H9 (cell line): ENCODE measurements at regions not wholly inside any gene's neighbourhood (a gene's known extent, or its start where the extent isn't known, plus 50 kb on each side); places are given as distances from the start of the nearest gene placed in this dataset.

ENCODE experiments used
- DNase-seq: peaks from one replicate; pipeline ENCODE4 v3.0.0-alpha.2; 2017
- H2AFZ ChIP-seq: one replicate; pipeline ENCODE4 v1.6.1; 2013; ENCODE audit warnings: mild to moderate bottlenecking, low read length, control low read depth, moderate library complexity
- H2AK5ac ChIP-seq: 2 replicates; pipeline ENCODE4 v1.6.1; 2013; ENCODE audit warnings: low read length, control low read depth, mixed read lengths; ENCODE audit not compliant: insufficient read length
- H2BK120ac ChIP-seq: one replicate; pipeline ENCODE4 v1.6.1; 2013; ENCODE audit warnings: low read depth, mild to moderate bottlenecking, low read length, control low read depth, inconsistent platforms; ENCODE audit not compliant: poor library complexity, severe bottlenecking
- H2BK12ac ChIP-seq: 2 replicates; pipeline ENCODE4 v1.6.1; 2013; ENCODE audit warnings: low read length, control low read depth, mixed read lengths, low read depth; ENCODE audit not compliant: insufficient read length
- H2BK15ac ChIP-seq: 2 replicates; pipeline ENCODE4 v1.6.1; 2013; ENCODE audit warnings: low read depth, low read length, control low read depth
- H2BK20ac ChIP-seq: one replicate; pipeline ENCODE4 v1.6.1; 2013; ENCODE audit warnings: low read depth, mild to moderate bottlenecking, low read length, control low read depth, inconsistent platforms; ENCODE audit not compliant: poor library complexity, severe bottlenecking
- H2BK5ac ChIP-seq: 2 replicates; pipeline ENCODE4 v1.6.1; 2013; ENCODE audit warnings: low read length, control low read depth, mixed read lengths; ENCODE audit not compliant: insufficient read length
- H3K14ac ChIP-seq: 2 replicates; pipeline ENCODE4 v1.6.1; 2013; ENCODE audit warnings: low read length, control low read depth; ENCODE audit not compliant: insufficient read depth
- H3K18ac ChIP-seq: 2 replicates; pipeline ENCODE4 v1.6.1; 2013; ENCODE audit warnings: low read depth, mild to moderate bottlenecking, mixed read lengths, low read length, control low read depth; ENCODE audit not compliant: insufficient read length
- H3K23ac ChIP-seq: 2 replicates; pipeline ENCODE4 v1.6.1; 2013; ENCODE audit warnings: low read length, control low read depth, mixed read lengths, low read depth; ENCODE audit not compliant: insufficient read length
- H3K23me2 ChIP-seq: 2 replicates; pipeline ENCODE4 v1.6.1; 2013; ENCODE audit warnings: low read depth, mild to moderate bottlenecking, mixed read lengths, low read length, control low read depth; ENCODE audit not compliant: insufficient read length, poor library complexity, severe bottlenecking
- H3K27ac ChIP-seq: 2 replicates; pipeline ENCODE4 v1.5.1; 2013; ENCODE audit warnings: low read length, control low read depth, mixed read lengths, low read depth; ENCODE audit not compliant: insufficient read length
- H3K27me3 ChIP-seq: 2 replicates; pipeline ENCODE4 v1.6.1; 2013; ENCODE audit warnings: low read length, control low read depth, inconsistent platforms; ENCODE audit not compliant: insufficient read depth
- H3K4ac ChIP-seq: 2 replicates; pipeline ENCODE4 v1.6.1; 2013; ENCODE audit warnings: low read depth, mild to moderate bottlenecking, control low read depth, inconsistent platforms, low read length, moderate library complexity
- H3K4me1 ChIP-seq: 2 replicates; pipeline ENCODE4 v1.6.1; 2013; ENCODE audit warnings: low read length, control low read depth, inconsistent platforms; ENCODE audit not compliant: insufficient read depth
- H3K4me2 ChIP-seq: 2 replicates; pipeline ENCODE4 v1.6.1; 2013; ENCODE audit warnings: low read length, control low read depth, mixed read lengths; ENCODE audit not compliant: insufficient read length, insufficient read depth
- H3K56ac ChIP-seq: 2 replicates; pipeline ENCODE4 v1.6.1; 2013; ENCODE audit warnings: low read depth, mild to moderate bottlenecking, mixed read lengths, low read length, control low read depth; ENCODE audit not compliant: insufficient read length
- H3K79me1 ChIP-seq: 2 replicates; pipeline ENCODE4 v1.6.1; 2013; ENCODE audit warnings: low read depth, mild to moderate bottlenecking, moderate library complexity, low read length, control low read depth, inconsistent platforms; ENCODE audit not compliant: insufficient read depth, poor library complexity, severe bottlenecking
- H3K79me2 ChIP-seq: 2 replicates; pipeline ENCODE4 v1.6.1; 2013; ENCODE audit warnings: low read length, control low read depth, inconsistent platforms; ENCODE audit not compliant: insufficient read depth
- H3K9ac ChIP-seq: 2 replicates; pipeline ENCODE4 v1.6.1; 2013; ENCODE audit warnings: low read length, control low read depth, mixed read lengths; ENCODE audit not compliant: insufficient read length; ENCODE audit errors: extremely low read depth
- H3K9me3 ChIP-seq: one replicate; pipeline ENCODE4 v1.6.1; 2013; ENCODE audit warnings: low read depth, low read length, inconsistent platforms; ENCODE audit not compliant: control insufficient read depth
- H3T11ph ChIP-seq: one replicate; pipeline ENCODE4 v1.6.1; 2013; ENCODE audit warnings: mild to moderate bottlenecking, low read length, control low read depth, inconsistent platforms
- H4K20me1 ChIP-seq: one replicate; pipeline ENCODE4 v1.6.1; 2013; ENCODE audit not compliant: control insufficient read depth, insufficient read length, insufficient read depth
- H4K5ac ChIP-seq: 2 replicates; pipeline ENCODE4 v1.6.1; 2013; ENCODE audit warnings: low read depth, mild to moderate bottlenecking, mixed read lengths, low read length, control low read depth; ENCODE audit not compliant: insufficient read length
- H4K8ac ChIP-seq: replicated peaks from 2 replicates; pipeline ENCODE4 v1.6.1; 2013; ENCODE audit warnings: low read length, control low read depth, mixed read lengths, low read depth; ENCODE audit not compliant: insufficient read length
- H4K91ac ChIP-seq: 2 replicates; pipeline ENCODE4 v1.6.1; 2013; ENCODE audit warnings: low read depth, mild to moderate bottlenecking, moderate library complexity, mixed read lengths, low read length, control low read depth; ENCODE audit not compliant: insufficient read length
- H3K27ac Mint-ChIP-seq, 3 experiments: 2 replicates in 2 of 3; 3 replicates in 1 of 3; pipeline ENCODE4 v1.8.0; 2020 to 2021; ENCODE audit warnings: mixed read lengths in 3 of 3, mild to moderate bottlenecking in 1 of 3, moderate library complexity in 1 of 3
- H3K27me3 Mint-ChIP-seq: 2 replicates; pipeline ENCODE4 v1.8.0; 2021; ENCODE audit warnings: low read depth, mild to moderate bottlenecking, moderate library complexity, mixed read lengths
- H3K36me3 Mint-ChIP-seq, 3 experiments: 2 replicates in 2 of 3; 3 replicates in 1 of 3; pipeline ENCODE4 v1.8.0; 2020 to 2021; ENCODE audit warnings: low read depth in 3 of 3, mixed read lengths in 3 of 3; ENCODE audit not compliant: insufficient read depth in 1 of 3
- H3K4me1 Mint-ChIP-seq, 2 experiments: 2 replicates each; pipeline ENCODE4 v1.8.0; 2020; ENCODE audit warnings: mixed read lengths in 2 of 2
- H3K4me3 Mint-ChIP-seq, 2 experiments: 2 replicates in 1 of 2; 3 replicates in 1 of 2; pipeline ENCODE4 v1.8.0; 2020 to 2021; ENCODE audit warnings: mild to moderate bottlenecking in 2 of 2, mixed read lengths in 2 of 2, moderate library complexity in 1 of 2
- H3K9me3 Mint-ChIP-seq, 2 experiments: 2 replicates in 1 of 2; 3 replicates in 1 of 2; pipeline ENCODE4 v1.8.0; 2020; ENCODE audit warnings: mild to moderate bottlenecking in 2 of 2, mixed read lengths in 2 of 2, moderate library complexity in 1 of 2
- WGBS: extraction: QIAGEN DNeasy Blood & Tissue Kit; methylation state at CpG from one replicate; pipeline ENCODE4 v1.1.7; 2013; ENCODE audit warnings: missing lambda C conversion rate, low lambda C conversion rate, mixed read lengths; ENCODE audit not compliant: insufficient read length; ENCODE audit errors: extremely low coverage; 5-methylcytosine and 5-hydroxymethylcytosine counted together
- TF ChIP-seq, protein P1 (sequence below): fragments of 200-600 bp; sonication (generic); conservative IDR thresholded peaks from 3 replicates; pipeline ENCODE4 v1.8.0; 2021; ENCODE audit warnings: antibody characterized with exemption, mild to moderate bottlenecking

DNA sequence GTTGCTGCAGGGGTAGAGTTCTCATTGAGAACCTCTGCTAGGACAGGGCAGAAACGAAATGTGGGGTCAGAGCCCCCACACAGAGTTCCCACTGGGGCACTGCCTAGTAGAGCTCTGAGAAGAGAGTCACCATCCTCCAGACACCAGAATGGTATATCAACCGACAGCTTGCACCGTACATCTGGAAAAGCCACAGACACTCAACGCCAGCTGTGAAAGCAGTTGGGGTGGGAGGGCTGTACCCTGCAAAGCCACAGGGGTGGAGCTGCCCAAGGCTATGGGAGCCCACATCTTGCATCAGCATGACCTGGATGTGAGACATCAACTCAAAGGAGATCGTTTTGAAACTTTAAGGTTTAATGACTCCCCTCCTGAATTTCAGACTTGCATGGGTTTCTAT, 284.0 kb upstream of the DEPDC1 start:
- Histone ChIP-seq H2AK5ac (no peak overlapping the region), H3K14ac (no peak overlapping the region), H4K5ac (no peak overlapping the region), H3K56ac (no peak overlapping the region), H3K9ac (no peak overlapping the region), H4K20me1 (no peaks in the 10 kb centered on the region), H2BK120ac (no peak overlapping the region), H3K27ac (no peak overlapping the region), H4K91ac (no peak overlapping the region), H3K4me1 (no peaks in the 10 kb centered on the region), H2BK12ac (no peak overlapping the region), H3K79me2 (no peaks in the 10 kb centered on the region), H3K23ac (no peak overlapping the region), H3K27me3 (no peaks in the 10 kb centered on the region), H4K8ac (no peak overlapping the region), H3K79me1 (no peaks in the 10 kb centered on the region), H2BK20ac (no peak overlapping the region), H3K4ac (no peak overlapping the region), H2AFZ (no peak overlapping the region), H2BK15ac (no peak overlapping the region), H3T11ph (no peak overlapping the region), H3K18ac (no peak overlapping the region), H3K4me2 (no peak overlapping the region), H2BK5ac (no peak overlapping the region), H3K23me2 (no peaks in the 10 kb centered on the region), H3K9me3 (no peaks in the 10 kb centered on the region)
- H3K27ac Mint-ChIP-seq, result no peak overlapping the region
- peaks cover 9 to 10% (median 9%) of the 10 kb centered on the region in 3 experiments for H3K36me3 Mint-ChIP-seq
- DNase-seq, result no peak
- H3K9me3 Mint-ChIP-seq, result peaks cover 12 to 16% of the 10 kb centered on the region in 2 experiments
- TF ChIP-seq, protein P1, sequence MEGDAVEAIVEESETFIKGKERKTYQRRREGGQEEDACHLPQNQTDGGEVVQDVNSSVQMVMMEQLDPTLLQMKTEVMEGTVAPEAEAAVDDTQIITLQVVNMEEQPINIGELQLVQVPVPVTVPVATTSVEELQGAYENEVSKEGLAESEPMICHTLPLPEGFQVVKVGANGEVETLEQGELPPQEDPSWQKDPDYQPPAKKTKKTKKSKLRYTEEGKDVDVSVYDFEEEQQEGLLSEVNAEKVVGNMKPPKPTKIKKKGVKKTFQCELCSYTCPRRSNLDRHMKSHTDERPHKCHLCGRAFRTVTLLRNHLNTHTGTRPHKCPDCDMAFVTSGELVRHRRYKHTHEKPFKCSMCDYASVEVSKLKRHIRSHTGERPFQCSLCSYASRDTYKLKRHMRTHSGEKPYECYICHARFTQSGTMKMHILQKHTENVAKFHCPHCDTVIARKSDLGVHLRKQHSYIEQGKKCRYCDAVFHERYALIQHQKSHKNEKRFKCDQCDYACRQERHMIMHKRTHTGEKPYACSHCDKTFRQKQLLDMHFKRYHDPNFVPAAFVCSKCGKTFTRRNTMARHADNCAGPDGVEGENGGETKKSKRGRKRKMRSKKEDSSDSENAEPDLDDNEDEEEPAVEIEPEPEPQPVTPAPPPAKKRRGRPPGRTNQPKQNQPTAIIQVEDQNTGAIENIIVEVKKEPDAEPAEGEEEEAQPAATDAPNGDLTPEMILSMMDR, result no peak
- H3K4me3 Mint-ChIP-seq, result no peak overlapping the region
- WGBS, result no CpG with 5 or more reads among the region's 5 CpGs
- no peaks in the 10 kb centered on the region for H3K27me3 Mint-ChIP-seq
- no peaks in the 10 kb centered on the region for H3K4me1 Mint-ChIP-seq
